Activated T-cell treated with anti-CD3 and anti-CD28 coated beads, Interleukin-2, amount 50 U/mL, for 4 hours (primary cell): ENCODE measurements at regions not wholly inside any gene's neighbourhood (a gene's known extent, or its start where the extent isn't known, plus 50 kb on each side); places are given as distances from the start of the nearest gene placed in this dataset.

ENCODE experiments used
- ATAC-seq, 2 donors: fragments of 200-7000 bp; cut with Tn5 transposase; one replicate each; pipeline ENCODE4 v1.10.0; 2021
- DNase-seq: peaks from one replicate; pipeline ENCODE4 v3.0.0-alpha.2; 2020
- H3K27me3 Mint-ChIP-seq: one replicate; pipeline ENCODE4 v1.8.0; 2021; ENCODE audit warnings: low read depth, mixed read lengths
- H3K36me3 Mint-ChIP-seq: one replicate; pipeline ENCODE4 v1.8.0; 2022; ENCODE audit warnings: mixed read lengths; ENCODE audit not compliant: insufficient read depth
- H3K4me1 Mint-ChIP-seq: one replicate; pipeline ENCODE4 v1.8.0; 2021; ENCODE audit warnings: low read depth, mixed read lengths
- H3K4me3 Mint-ChIP-seq: one replicate; pipeline ENCODE4 v1.8.0; 2021; ENCODE audit warnings: mild to moderate bottlenecking, moderate library complexity, mixed read lengths
- H3K9me3 Mint-ChIP-seq: one replicate; pipeline ENCODE4 v1.8.0; 2021; ENCODE audit warnings: mixed read lengths

DNA sequence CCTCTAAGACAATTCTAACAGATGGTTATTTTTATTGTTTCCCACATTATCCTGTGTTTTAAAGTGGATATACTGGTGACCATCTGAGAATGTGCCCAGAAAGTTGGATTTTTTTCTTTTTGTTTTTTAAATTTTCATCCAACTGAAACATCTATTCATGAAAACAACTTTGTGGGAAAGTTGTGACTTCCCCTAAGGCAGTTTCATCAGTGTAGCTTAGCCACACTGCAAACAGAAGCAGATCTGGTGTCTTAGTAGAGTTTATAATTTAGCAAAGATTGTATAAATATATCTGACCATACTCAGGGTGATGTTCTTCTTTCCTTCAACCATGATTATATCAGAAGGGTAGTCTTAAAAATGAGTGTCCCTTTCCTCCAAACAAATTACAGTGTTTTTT is 1241.3 kb downstream of the MAT2B start:
- peaks cover 4% of the 10 kb centered on the region for H3K9me3 Mint-ChIP-seq
- ATAC-seq (no peak), DNase-seq (no peak)
- H3K27me3 Mint-ChIP-seq: no peaks in the 10 kb centered on the region
- H3K4me1 Mint-ChIP-seq: peaks cover 3% of the 10 kb centered on the region
- no peaks in the 10 kb centered on the region for H3K36me3 Mint-ChIP-seq
- H3K4me3 Mint-ChIP-seq: no peak overlapping the region

DNA sequence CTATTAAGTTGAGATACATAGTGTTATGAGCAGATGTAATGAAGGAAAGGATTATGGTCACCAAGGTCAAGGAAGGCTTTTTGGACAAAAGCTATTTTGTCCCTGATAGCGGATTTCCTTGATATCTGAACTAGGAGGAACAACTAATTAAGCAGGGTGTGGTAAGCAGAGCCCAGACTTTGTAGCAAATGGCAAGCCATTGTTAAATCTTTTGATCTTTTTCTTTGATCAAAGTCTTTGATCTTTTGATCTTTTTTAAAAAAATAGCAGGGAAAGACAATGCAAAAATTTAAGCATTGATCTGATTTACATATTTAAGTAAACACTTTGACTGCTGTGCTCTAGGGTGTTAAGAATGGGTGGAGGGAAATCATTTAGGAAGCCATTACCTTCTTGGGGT is 1242.0 kb downstream of the MAT2B start:
- H3K36me3 Mint-ChIP-seq: no peaks in the 10 kb centered on the region
- H3K4me3 Mint-ChIP-seq: no peak overlapping the region
- no peaks in the 10 kb centered on the region for H3K27me3 Mint-ChIP-seq
- no peak for ATAC-seq
- DNase-seq: no peak
- H3K9me3 Mint-ChIP-seq: peaks cover under 1% of the 10 kb centered on the region
- H3K4me1 Mint-ChIP-seq: no peaks in the 10 kb centered on the region

DNA sequence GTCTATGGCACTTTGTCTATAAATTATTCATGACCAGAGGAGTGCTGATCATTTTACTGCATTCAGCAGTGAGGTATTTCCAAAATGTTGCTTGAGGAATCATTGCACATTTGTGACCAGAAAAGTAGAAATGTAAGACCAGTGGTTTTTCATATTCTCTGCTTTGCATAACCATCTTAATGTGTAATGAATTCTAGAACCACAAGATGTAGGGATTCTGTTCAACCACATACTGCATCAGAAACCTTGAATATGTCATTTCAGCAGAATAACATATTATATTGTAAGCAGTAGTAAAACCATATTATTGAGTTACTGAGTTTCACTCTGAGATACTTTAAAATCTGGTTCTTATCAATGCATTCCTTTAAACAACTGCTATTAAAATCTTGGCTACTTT is 1243.4 kb downstream of the MAT2B start:
- no peak for DNase-seq
- no peaks in the 10 kb centered on the region for H3K9me3 Mint-ChIP-seq
- no peak overlapping the region for H3K4me3 Mint-ChIP-seq
- H3K4me1 Mint-ChIP-seq: no peaks in the 10 kb centered on the region
- H3K36me3 Mint-ChIP-seq: no peaks in the 10 kb centered on the region
- no peaks in the 10 kb centered on the region for H3K27me3 Mint-ChIP-seq
- ATAC-seq: no peak

DNA sequence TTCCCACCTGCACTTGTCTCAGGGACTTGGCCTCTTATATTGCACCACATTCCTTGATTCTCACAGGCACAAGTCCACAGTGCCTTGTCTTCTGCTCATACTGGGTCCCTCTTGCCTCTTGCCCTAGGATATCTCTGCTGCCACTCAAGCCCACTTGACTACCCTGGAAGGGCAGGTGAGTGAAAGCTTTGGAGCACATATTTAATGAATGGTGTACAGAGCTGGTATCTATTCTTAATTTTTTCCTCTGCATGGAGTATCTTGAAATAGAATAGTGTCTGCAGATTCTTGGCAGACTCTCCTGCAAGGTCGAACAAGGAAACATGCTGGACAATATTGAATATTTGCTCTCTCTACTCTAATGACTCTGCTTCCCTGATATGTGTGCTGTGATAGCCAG is 1248.0 kb downstream of the MAT2B start:
- Mint-ChIP-seq H3K36me3 (no peaks in the 10 kb centered on the region), H3K4me3 (no peak overlapping the region), H3K9me3 (peaks cover 3% of the 10 kb centered on the region), H3K27me3 (no peaks in the 10 kb centered on the region), H3K4me1 (no peaks in the 10 kb centered on the region)
- ATAC-seq (no peak), DNase-seq (no peak)

DNA sequence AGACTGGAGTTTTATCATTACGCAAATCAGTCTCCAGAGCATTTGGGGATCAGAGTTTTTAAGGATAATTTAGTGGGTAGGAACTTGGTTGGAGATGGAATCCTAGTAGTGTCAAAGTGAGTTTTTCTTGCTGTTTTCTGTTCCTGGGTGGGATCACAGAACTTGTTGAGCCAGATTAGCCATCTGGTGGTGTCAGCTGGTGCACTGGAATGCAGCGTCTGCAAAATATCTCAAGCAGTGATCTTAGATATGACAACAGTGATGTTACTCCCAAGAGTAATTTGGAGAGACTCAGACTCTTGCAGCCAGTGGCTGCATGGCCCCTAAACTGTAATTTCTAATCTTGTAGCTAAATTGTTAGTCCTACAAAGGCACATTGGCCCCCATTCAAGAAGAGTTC is 1257.8 kb downstream of the MAT2B start:
- DNase-seq (no peak), ATAC-seq (no peak)
- Mint-ChIP-seq H3K36me3 (no peaks in the 10 kb centered on the region), H3K4me3 (no peak overlapping the region), H3K9me3 (peaks cover 14% of the 10 kb centered on the region), H3K4me1 (no peaks in the 10 kb centered on the region), H3K27me3 (no peaks in the 10 kb centered on the region)

DNA sequence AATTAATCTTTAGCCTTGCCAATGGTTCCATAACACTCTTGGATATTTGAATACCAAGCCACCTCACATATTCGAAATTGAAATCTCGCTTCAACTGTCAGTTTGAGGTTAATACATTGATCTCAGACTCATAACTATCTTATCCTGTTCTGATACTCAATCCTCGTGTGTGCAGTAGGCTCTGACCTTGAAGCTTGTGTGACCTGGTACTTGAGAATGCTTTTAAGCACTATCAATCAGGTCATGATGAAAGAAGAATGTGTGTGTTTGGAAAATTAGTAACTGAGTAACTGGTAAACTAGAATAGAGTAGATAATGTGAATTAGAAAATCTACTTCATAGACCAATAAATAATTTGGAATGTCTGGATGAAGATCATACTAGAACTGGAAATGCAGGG is 1266.7 kb downstream of the MAT2B start:
- no peak overlapping the region for H3K4me3 Mint-ChIP-seq
- no peaks in the 10 kb centered on the region for H3K36me3 Mint-ChIP-seq
- no peaks in the 10 kb centered on the region for H3K27me3 Mint-ChIP-seq
- no peaks in the 10 kb centered on the region for H3K4me1 Mint-ChIP-seq
- DNase-seq (no peak), ATAC-seq (no peak)
- H3K9me3 Mint-ChIP-seq: peaks cover 16% of the 10 kb centered on the region

DNA sequence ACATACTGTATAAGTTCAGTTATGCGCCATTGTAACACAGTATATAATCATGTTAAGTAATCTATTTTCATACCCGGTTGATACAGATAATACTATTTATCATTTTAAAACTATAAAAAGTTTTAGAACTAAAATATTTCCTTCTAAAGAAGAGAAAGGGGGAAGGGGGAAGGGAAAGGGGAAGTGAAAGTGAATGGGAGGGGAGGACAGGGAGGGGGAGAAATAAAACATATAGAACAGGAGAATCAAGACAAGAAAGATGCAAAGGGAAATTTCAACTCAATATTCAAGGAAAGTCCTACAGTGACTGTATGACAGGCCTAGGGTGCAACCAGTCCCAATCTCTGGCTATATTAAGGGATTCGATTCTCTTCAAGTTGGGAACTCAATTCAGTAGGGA is 1278.8 kb downstream of the MAT2B start:
- no peak for ATAC-seq
- Mint-ChIP-seq H3K4me3 (no peak overlapping the region), H3K36me3 (no peaks in the 10 kb centered on the region), H3K4me1 (no peaks in the 10 kb centered on the region), H3K27me3 (no peaks in the 10 kb centered on the region), H3K9me3 (peaks cover 3% of the 10 kb centered on the region)
- DNase-seq: no peak

DNA sequence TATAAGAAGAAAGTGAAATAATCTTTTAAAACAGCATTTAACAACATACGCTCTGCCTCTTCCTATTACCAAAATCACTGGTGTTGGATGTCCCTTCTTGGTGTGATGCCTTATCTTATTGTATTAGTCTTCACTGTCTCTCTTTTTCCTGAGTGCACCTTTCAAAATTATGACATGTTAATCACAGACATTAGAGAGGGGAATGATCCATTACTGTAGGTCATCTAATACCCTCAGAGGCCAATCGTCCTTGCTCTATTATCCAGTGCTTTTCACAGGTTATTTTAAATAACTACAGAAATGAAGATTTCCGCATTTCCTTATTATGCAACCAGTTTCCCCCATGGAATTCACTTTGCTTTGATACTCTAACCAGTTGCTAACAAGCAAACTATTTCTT is 1292.7 kb downstream of the MAT2B start:
- H3K9me3 Mint-ChIP-seq: peaks cover 20% of the 10 kb centered on the region
- no peak overlapping the region for H3K4me3 Mint-ChIP-seq
- no peak for ATAC-seq

DNA sequence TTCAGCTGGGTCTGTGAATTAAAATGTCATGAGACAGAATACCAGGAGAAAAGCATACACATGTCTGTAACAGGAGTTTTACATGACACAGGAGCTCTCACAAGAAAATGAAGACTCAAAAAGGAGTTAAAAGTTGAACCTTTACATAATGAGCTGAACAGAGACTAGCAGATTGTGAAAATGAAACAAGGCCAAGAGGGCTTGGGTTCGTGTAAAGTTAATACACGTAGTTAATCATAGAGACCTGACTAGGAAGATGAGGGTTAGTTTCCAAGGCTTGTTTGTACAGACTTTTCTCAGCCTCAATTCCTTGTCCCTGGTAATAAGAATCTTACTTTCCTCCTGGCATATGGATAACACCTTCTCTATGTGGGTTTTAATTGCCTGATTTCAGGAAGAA is 1294.0 kb downstream of the MAT2B start:
- Mint-ChIP-seq H3K36me3 (no peaks in the 10 kb centered on the region), H3K27me3 (no peaks in the 10 kb centered on the region), H3K9me3 (peaks cover 20% of the 10 kb centered on the region), H3K4me1 (no peaks in the 10 kb centered on the region), H3K4me3 (no peak overlapping the region)
- no peak for DNase-seq
- ATAC-seq: no peak

More for the DNA sequence above, 1292.7 kb downstream of the MAT2B start:
- no peaks in the 10 kb centered on the region for H3K27me3 Mint-ChIP-seq
- H3K4me1 Mint-ChIP-seq: no peaks in the 10 kb centered on the region
- DNase-seq: no peak
- H3K36me3 Mint-ChIP-seq: no peaks in the 10 kb centered on the region

DNA sequence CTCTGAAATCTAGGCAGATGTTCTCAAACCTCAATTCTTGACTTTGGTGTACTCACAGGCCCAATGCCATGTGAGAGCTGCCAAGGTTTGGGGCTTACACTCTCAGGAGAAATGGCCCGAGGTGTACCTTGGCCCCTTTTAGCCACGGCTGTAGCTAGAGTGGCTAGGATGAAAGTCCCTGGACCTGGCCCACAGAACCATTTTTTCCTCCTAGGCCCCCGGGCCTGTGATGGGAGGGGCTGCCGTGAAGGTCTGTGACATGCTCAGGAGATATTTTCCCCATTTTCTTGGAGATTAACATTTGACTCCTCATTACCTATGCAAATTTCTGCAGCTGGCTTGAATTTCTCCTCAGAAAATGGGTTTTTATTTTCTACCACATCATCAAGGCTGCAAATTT is 1296.5 kb downstream of the MAT2B start:
- Mint-ChIP-seq H3K9me3 (peaks cover 16% of the 10 kb centered on the region), H3K4me1 (no peaks in the 10 kb centered on the region), H3K27me3 (no peaks in the 10 kb centered on the region), H3K4me3 (no peak overlapping the region), H3K36me3 (no peaks in the 10 kb centered on the region)
- no peak for DNase-seq
- ATAC-seq: no peak

DNA sequence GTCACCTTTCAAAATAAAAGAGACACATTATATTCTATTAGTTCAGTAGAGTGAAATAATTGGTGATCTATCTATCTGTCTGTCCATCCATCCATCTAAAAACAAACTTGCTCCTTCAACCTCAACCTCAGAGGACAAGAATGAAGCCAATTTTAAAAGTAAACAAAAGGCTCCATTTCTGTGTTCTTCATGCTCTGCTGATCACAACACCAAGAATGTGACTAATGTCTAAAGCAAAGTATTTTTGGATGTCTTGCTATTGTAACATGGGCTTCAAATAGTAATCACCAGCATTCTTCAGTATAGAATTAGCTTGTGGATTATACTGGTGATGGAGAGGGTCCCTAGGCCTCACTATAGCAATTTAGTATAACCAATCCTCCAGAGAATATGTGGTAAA is 1304.4 kb downstream of the MAT2B start:
- no peaks in the 10 kb centered on the region for H3K36me3 Mint-ChIP-seq
- ATAC-seq: no peak

DNA sequence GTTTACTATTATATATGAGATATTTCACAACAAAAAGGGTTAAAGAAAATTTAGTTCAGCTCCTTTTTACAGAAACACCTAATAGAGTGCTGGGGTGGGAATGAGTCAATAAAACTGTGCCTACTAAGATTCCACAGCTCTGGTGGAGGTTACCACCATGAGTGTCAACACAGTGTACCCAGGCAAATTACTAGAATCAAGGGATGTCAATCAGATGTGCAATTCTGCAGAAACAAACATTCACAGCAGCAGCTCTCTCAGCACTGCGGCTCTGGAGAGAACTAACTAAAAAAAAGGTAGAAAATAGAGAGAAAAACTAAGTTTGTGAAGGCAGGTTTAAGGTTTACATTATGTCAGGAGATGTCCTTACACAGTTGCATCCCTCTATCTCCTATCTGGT is 1313.0 kb downstream of the MAT2B start:
- H3K27me3 Mint-ChIP-seq: no peaks in the 10 kb centered on the region
- H3K36me3 Mint-ChIP-seq: no peaks in the 10 kb centered on the region
- no peak overlapping the region for H3K4me3 Mint-ChIP-seq

More for the DNA sequence above, 1304.4 kb downstream of the MAT2B start:
- H3K27me3 Mint-ChIP-seq: no peaks in the 10 kb centered on the region
- no peaks in the 10 kb centered on the region for H3K4me1 Mint-ChIP-seq
- peaks cover 6% of the 10 kb centered on the region for H3K9me3 Mint-ChIP-seq
- H3K4me3 Mint-ChIP-seq: no peak overlapping the region
- no peak for DNase-seq

DNA sequence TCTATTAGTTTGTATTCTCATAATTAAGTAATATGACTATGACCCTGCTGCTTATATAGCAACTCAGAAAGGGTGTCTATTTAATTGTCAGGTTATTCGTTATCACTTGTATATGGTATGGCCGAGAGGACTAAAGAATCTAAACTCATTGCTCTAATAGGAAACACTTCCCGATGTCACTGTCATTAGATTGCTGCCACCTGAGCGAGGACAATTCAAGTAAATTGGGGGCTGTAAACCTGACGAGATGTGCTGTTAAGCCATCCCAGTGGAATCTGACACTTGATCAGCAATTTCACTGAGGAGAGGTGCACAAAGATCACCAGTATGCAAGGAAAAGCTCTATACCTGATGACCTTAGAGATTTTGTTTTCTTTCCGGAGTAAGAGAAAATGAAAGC is 1319.3 kb downstream of the MAT2B start:
- H3K36me3 Mint-ChIP-seq: no peaks in the 10 kb centered on the region
- no peak overlapping the region for H3K4me3 Mint-ChIP-seq
- no peak for DNase-seq
- ATAC-seq: no peak
- no peaks in the 10 kb centered on the region for H3K4me1 Mint-ChIP-seq
- peaks cover 5% of the 10 kb centered on the region for H3K9me3 Mint-ChIP-seq
- H3K27me3 Mint-ChIP-seq: no peaks in the 10 kb centered on the region

More for the DNA sequence above, 1313.0 kb downstream of the MAT2B start:
- Mint-ChIP-seq H3K9me3 (peaks cover 6% of the 10 kb centered on the region), H3K4me1 (no peaks in the 10 kb centered on the region)
- ATAC-seq (no peak), DNase-seq (no peak)

DNA sequence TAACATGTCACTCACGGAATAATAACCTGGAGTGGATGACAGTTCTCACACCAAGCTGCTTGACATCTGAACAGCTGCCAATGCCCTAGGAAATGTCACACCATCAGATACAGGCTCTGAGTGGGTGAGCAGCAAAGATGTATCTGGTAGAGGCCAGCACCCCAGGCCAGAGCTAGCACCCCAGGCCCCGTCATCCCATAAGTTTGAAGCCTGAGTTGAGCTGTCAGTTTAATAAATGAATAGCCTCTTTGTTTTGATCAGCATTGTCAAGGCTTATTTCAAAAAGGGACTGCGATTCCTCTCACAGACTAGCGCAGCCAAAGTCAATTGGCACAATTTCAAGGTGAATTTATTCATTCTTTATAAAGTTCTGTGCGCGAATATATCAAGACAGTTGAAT is 1327.1 kb downstream of the MAT2B start:
- no peak overlapping the region for H3K4me3 Mint-ChIP-seq
- ATAC-seq (no peak), DNase-seq (no peak)
- H3K9me3 Mint-ChIP-seq: no peaks in the 10 kb centered on the region
- H3K27me3 Mint-ChIP-seq: no peaks in the 10 kb centered on the region
- no peaks in the 10 kb centered on the region for H3K4me1 Mint-ChIP-seq
- no peaks in the 10 kb centered on the region for H3K36me3 Mint-ChIP-seq

DNA sequence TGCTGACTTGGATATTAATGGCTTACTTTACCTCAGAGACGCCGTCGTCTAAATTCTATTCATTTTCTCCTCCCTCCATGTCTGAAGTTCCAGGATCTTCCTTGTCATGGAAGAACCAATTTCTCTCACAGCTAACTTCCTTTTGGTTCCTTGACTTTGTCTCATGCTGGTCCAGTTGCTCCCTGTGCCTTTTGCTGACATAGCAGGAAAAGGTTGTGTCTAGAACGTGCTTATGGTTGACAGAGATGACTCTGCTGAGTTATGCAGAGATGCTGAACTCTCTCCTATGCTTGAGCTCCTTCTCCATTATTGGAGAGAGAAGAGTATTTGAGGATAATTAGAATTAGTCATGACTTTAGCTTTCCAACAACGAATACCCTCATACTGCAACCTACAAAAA is 1338.9 kb downstream of the MAT2B start:
- Mint-ChIP-seq H3K27me3 (no peaks in the 10 kb centered on the region), H3K36me3 (no peaks in the 10 kb centered on the region), H3K9me3 (peaks cover 13% of the 10 kb centered on the region), H3K4me1 (no peaks in the 10 kb centered on the region), H3K4me3 (no peak overlapping the region)
- ATAC-seq: no peak
- no peak for DNase-seq

DNA sequence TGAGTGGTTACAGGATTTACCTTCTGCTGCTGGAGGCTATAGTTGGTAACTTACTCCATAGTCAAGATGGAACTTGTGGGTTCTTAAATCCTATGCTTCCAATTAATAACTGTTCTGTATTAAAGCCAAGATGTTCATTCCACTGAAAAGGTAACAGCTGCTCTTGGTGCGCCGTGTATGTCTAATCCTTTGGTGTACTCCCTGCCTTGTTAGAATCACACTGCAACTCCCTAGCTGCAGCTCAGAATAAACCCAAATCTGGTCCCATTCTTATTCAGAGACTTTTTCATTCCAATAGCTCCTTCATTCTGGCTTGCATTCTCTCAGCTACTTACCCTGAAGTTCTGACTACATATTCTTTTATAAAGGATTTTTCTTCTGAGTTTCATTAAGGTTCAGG is 1355.5 kb downstream of the MAT2B start:
- Mint-ChIP-seq H3K4me1 (no peaks in the 10 kb centered on the region), H3K27me3 (no peaks in the 10 kb centered on the region), H3K4me3 (no peak overlapping the region), H3K9me3 (peaks cover 22% of the 10 kb centered on the region), H3K36me3 (no peaks in the 10 kb centered on the region)
- DNase-seq (no peak), ATAC-seq (no peak)
